ENCODE measurements at regions not wholly inside any gene's neighbourhood (a gene's known extent, or its start where the extent isn't known, plus 50 kb on each side); places are given as distances from the start of the nearest gene placed in this dataset.
A peak's percentile ranks its signal among the peaks of the same experiment; 100 is the strongest.

GRCh38 chr14:77985211-77985615 lies 185.0 kb upstream of the NRXN3 start:
- POLR2A ChIA-PET = no interaction called here
- Histone ChIP-seq H3K4me3 (ENCODE audit: control insufficient read depth in 1 of 7, extremely low read depth in 1 of 7, insufficient read depth in 4 of 7, low read depth in 2 of 7, low read length in 6 of 7) (peak overlapping the region in 3 of 7 experiments; percentile 12 to 20 (median 19)), H3K27ac (ENCODE audit: insufficient read depth in 1 of 2, low read depth in 1 of 2, low read length in 2 of 2, poor library complexity in 1 of 2, severe bottlenecking in 2 of 2) (peak overlapping the region in 1 of 2 experiments; percentile 44), H3K4me1 (ENCODE audit: control extremely low read depth in 1 of 4, control insufficient read depth in 4 of 4, insufficient read depth in 4 of 4, low read length in 3 of 4) (peaks cover 10 to 45% (median 30%) of the 10 kb centered on the region in 4 experiments), H3K36me3 (ENCODE audit: control insufficient read depth in 4 of 4, insufficient read depth in 4 of 4, low read length in 3 of 4) (no peaks in the 10 kb centered on the region), H3K9me3 (ENCODE audit: control extremely low read depth in 1 of 5, control insufficient read depth in 4 of 5, insufficient read depth in 2 of 5, low read depth in 1 of 5, low read length in 4 of 5) (no peaks in the 10 kb centered on the region), H3K27me3 (replicated peaks in 2 of 5; ENCODE audit: control insufficient read depth in 4 of 5, insufficient read depth in 5 of 5, low read length in 4 of 5) (no peaks in the 10 kb centered on the region)
- 0% methylated on average over 1 of the region's 5 CpGs for WGBS (ENCODE audit: insufficient coverage)
- DNase-seq = peak; percentile 23 to 65 (median 59)
- CTCF ChIA-PET = interaction anchor here (0.6 to 5.1 kb wide), 3 partner anchors 123 to 616 kb away, joined by 3 to 25 read pairs (median 4); no protein-coding TSS in a partner anchor

- no peaks in the 10 kb centered on the region for H3K27me3 ChIP-seq (replicated peaks in 2 of 5; ENCODE audit: control insufficient read depth in 4 of 5, insufficient read depth in 5 of 5, low read length in 4 of 5)
- no peak overlapping the region for H3K4me3 ChIP-seq (ENCODE audit: control insufficient read depth in 1 of 7, extremely low read depth in 1 of 7, insufficient read depth in 4 of 7, low read depth in 2 of 7, low read length in 6 of 7)
- H3K36me3 ChIP-seq (ENCODE audit: control insufficient read depth in 4 of 4, insufficient read depth in 4 of 4, low read length in 3 of 4) = no peaks in the 10 kb centered on the region
- DNase-seq = no peak
- ChIA-PET CTCF (interaction anchor here (2.0 to 3.9 kb wide), 2 partner anchors 8 to 125 kb away, joined by 4 to 27 read pairs; no protein-coding TSS in a partner anchor), POLR2A (interaction anchor here (0.6 kb wide), 1 partner anchor 36 kb away, joined by 3 read pairs; no protein-coding TSS in a partner anchor)
- no peak overlapping the region for H3K27ac ChIP-seq (ENCODE audit: insufficient read depth in 1 of 2, low read depth in 1 of 2, low read length in 2 of 2, poor library complexity in 1 of 2, severe bottlenecking in 2 of 2)
- no CpG with 5 or more reads among the region's 1 CpG for WGBS (ENCODE audit: insufficient coverage)
- no peaks in the 10 kb centered on the region for H3K9me3 ChIP-seq (ENCODE audit: control extremely low read depth in 1 of 5, control insufficient read depth in 4 of 5, insufficient read depth in 2 of 5, low read depth in 1 of 5, low read length in 4 of 5)
- H3K4me1 ChIP-seq (ENCODE audit: control extremely low read depth in 1 of 4, control insufficient read depth in 4 of 4, insufficient read depth in 4 of 4, low read length in 3 of 4) = peaks cover 8 to 37% (median 22%) of the 10 kb centered on the region in 4 experiments
Measured at GRCh38 chr14:77986773-77987172, 183.4 kb upstream of the NRXN3 start.

GRCh38 chr14:77988096-77988870 lies 181.9 kb upstream of the NRXN3 start:
- no peaks in the 10 kb centered on the region for H3K9me3 ChIP-seq (ENCODE audit: control extremely low read depth in 1 of 5, control insufficient read depth in 4 of 5, insufficient read depth in 2 of 5, low read depth in 1 of 5, low read length in 4 of 5)
- ChIA-PET POLR2A (no interaction called here), CTCF (interaction anchor here (0.7 to 3.9 kb wide), 5 partner anchors 9 to 135 kb away, joined by 3 to 27 read pairs (median 3); no protein-coding TSS in a partner anchor)
- H3K27ac ChIP-seq (ENCODE audit: insufficient read depth in 1 of 2, low read depth in 1 of 2, low read length in 2 of 2, poor library complexity in 1 of 2, severe bottlenecking in 2 of 2) = no peak overlapping the region
- H3K36me3 ChIP-seq (ENCODE audit: control insufficient read depth in 4 of 4, insufficient read depth in 4 of 4, low read length in 3 of 4) = no peaks in the 10 kb centered on the region
- WGBS (ENCODE audit: insufficient coverage) = 98% methylated on average over 7 of the region's 7 CpGs
- no peak for DNase-seq
- H3K27me3 ChIP-seq (replicated peaks in 2 of 5; ENCODE audit: control insufficient read depth in 4 of 5, insufficient read depth in 5 of 5, low read length in 4 of 5) = no peaks in the 10 kb centered on the region
- H3K4me1 ChIP-seq (ENCODE audit: control extremely low read depth in 1 of 4, control insufficient read depth in 4 of 4, insufficient read depth in 4 of 4, low read length in 3 of 4) = peaks cover 6 to 28% (median 17%) of the 10 kb centered on the region in 4 experiments
- no peak overlapping the region for H3K4me3 ChIP-seq (ENCODE audit: control insufficient read depth in 1 of 7, extremely low read depth in 1 of 7, insufficient read depth in 4 of 7, low read depth in 2 of 7, low read length in 6 of 7)

- DNase-seq = no peak
Measured at GRCh38 chr14:77988970-77989369, 181.2 kb upstream of the NRXN3 start.

GRCh38 chr14:77989441-77989991 lies 180.7 kb upstream of the NRXN3 start:
- Histone ChIP-seq H3K4me1 (ENCODE audit: control extremely low read depth in 1 of 4, control insufficient read depth in 4 of 4, insufficient read depth in 4 of 4, low read length in 3 of 4) (peaks cover 6 to 21% (median 13%) of the 10 kb centered on the region in 4 experiments), H3K4me3 (ENCODE audit: control insufficient read depth in 1 of 7, extremely low read depth in 1 of 7, insufficient read depth in 4 of 7, low read depth in 2 of 7, low read length in 6 of 7) (no peak overlapping the region), H3K27me3 (replicated peaks in 2 of 5; ENCODE audit: control insufficient read depth in 4 of 5, insufficient read depth in 5 of 5, low read length in 4 of 5) (no peaks in the 10 kb centered on the region), H3K36me3 (ENCODE audit: control insufficient read depth in 4 of 4, insufficient read depth in 4 of 4, low read length in 3 of 4) (no peaks in the 10 kb centered on the region), H3K27ac (ENCODE audit: insufficient read depth in 1 of 2, low read depth in 1 of 2, low read length in 2 of 2, poor library complexity in 1 of 2, severe bottlenecking in 2 of 2) (no peak overlapping the region), H3K9me3 (ENCODE audit: control extremely low read depth in 1 of 5, control insufficient read depth in 4 of 5, insufficient read depth in 2 of 5, low read depth in 1 of 5, low read length in 4 of 5) (no peaks in the 10 kb centered on the region)
- CTCF ChIA-PET = interaction anchor here (1.1 to 3.9 kb wide), 3 partner anchors 9 to 127 kb away, joined by 5 to 27 read pairs (median 8); no protein-coding TSS in a partner anchor
- DNase-seq = no peak
- 93% methylated on average over 16 of the region's 16 CpGs for WGBS (ENCODE audit: insufficient coverage)
- POLR2A ChIA-PET = no interaction called here

More at GRCh38 chr14:77988970-77989369, 181.2 kb upstream of the NRXN3 start:
- no peak overlapping the region for H3K27ac ChIP-seq (ENCODE audit: insufficient read depth in 1 of 2, low read depth in 1 of 2, low read length in 2 of 2, poor library complexity in 1 of 2, severe bottlenecking in 2 of 2)
- no peaks in the 10 kb centered on the region for H3K36me3 ChIP-seq (ENCODE audit: control insufficient read depth in 4 of 4, insufficient read depth in 4 of 4, low read length in 3 of 4)
- ChIA-PET CTCF (interaction anchor here (0.7 to 3.9 kb wide), 4 partner anchors 9 to 136 kb away, joined by 3 to 27 read pairs (median 6); no protein-coding TSS in a partner anchor), POLR2A (no interaction called here)
- peaks cover 6 to 26% (median 15%) of the 10 kb centered on the region in 4 experiments for H3K4me1 ChIP-seq (ENCODE audit: control extremely low read depth in 1 of 4, control insufficient read depth in 4 of 4, insufficient read depth in 4 of 4, low read length in 3 of 4)
- H3K4me3 ChIP-seq (ENCODE audit: control insufficient read depth in 1 of 7, extremely low read depth in 1 of 7, insufficient read depth in 4 of 7, low read depth in 2 of 7, low read length in 6 of 7) = no peak overlapping the region
- no peaks in the 10 kb centered on the region for H3K27me3 ChIP-seq (replicated peaks in 2 of 5; ENCODE audit: control insufficient read depth in 4 of 5, insufficient read depth in 5 of 5, low read length in 4 of 5)
- WGBS (ENCODE audit: insufficient coverage) = 93% methylated on average over 2 of the region's 2 CpGs
- H3K9me3 ChIP-seq (ENCODE audit: control extremely low read depth in 1 of 5, control insufficient read depth in 4 of 5, insufficient read depth in 2 of 5, low read depth in 1 of 5, low read length in 4 of 5) = no peaks in the 10 kb centered on the region

GRCh38 chr14:77990337-77990736 lies 179.8 kb upstream of the NRXN3 start:
- no peaks in the 10 kb centered on the region for H3K9me3 ChIP-seq (ENCODE audit: control extremely low read depth in 1 of 5, control insufficient read depth in 4 of 5, insufficient read depth in 2 of 5, low read depth in 1 of 5, low read length in 4 of 5)

More at GRCh38 chr14:77990337-77990736, 179.8 kb upstream of the NRXN3 start:
- POLR2A ChIA-PET = no interaction called here
- CTCF ChIA-PET = interaction anchor here (1.7 to 2.9 kb wide), 4 partner anchors 7 to 129 kb away, joined by 4 to 35 read pairs (median 14); no protein-coding TSS in a partner anchor
- Histone ChIP-seq H3K4me3 (ENCODE audit: control insufficient read depth in 1 of 7, extremely low read depth in 1 of 7, insufficient read depth in 4 of 7, low read depth in 2 of 7, low read length in 6 of 7) (no peak overlapping the region), H3K27me3 (replicated peaks in 2 of 5; ENCODE audit: control insufficient read depth in 4 of 5, insufficient read depth in 5 of 5, low read length in 4 of 5) (no peaks in the 10 kb centered on the region), H3K36me3 (ENCODE audit: control insufficient read depth in 4 of 4, insufficient read depth in 4 of 4, low read length in 3 of 4) (no peaks in the 10 kb centered on the region), H3K4me1 (ENCODE audit: control extremely low read depth in 1 of 4, control insufficient read depth in 4 of 4, insufficient read depth in 4 of 4, low read length in 3 of 4) (peaks cover 0 to 13% (median 5%) of the 10 kb centered on the region in 4 experiments), H3K27ac (ENCODE audit: insufficient read depth in 1 of 2, low read depth in 1 of 2, low read length in 2 of 2, poor library complexity in 1 of 2, severe bottlenecking in 2 of 2) (no peak overlapping the region)
- WGBS (ENCODE audit: insufficient coverage) = 100% methylated on average over 3 of the region's 3 CpGs
- no peak for DNase-seq

All from common myeloid progenitor, CD34-positive (primary cell).